ENCODE measurements at regions not wholly inside any gene's neighbourhood (a gene's known extent, or its start where the extent isn't known, plus 50 kb on each side); places are given as distances from the start of the nearest gene placed in this dataset.

DNA sequence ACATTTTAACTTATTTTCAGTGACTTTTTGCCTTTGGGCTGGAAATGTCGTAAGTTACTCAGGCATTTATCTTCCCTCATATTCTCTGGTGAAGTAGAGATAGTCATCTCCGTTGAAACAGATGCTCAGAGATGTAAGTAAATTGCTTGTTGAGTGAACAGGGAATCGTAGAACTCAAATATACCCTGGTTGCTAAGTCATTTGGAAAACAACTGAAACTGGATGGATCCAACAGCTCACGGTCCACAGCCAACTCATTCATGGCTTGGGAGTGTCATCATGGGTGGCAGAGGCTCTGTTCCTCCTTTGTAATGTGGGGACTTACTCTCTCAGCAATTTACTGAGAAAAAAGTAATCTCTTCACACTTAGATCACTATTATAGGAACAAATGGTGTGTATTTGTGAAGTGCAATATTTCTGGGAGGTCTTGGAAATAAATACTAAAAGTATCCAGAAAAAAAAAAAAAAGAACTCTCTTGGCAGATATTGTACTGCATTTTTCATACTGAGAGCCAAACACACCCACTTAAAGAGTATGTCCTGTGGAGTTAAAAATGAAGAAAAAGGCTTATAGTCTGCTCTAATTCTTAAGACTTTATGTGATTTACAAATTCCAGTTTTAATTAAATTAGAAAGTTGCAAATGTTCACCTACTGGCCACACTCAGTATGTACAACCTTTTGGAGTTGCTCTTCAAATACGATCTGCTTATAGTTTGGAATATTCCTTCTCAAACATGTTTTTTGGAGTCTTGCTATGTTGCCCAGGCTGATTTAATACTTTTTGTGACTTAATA lies 107.4 kb downstream of the LEPR start:
- peak; percentile 23; the same call in 1 of the 2 replicates for TF ChIP-seq CTCF (IDR thresholded peaks at IDR 0.05)

DNA sequence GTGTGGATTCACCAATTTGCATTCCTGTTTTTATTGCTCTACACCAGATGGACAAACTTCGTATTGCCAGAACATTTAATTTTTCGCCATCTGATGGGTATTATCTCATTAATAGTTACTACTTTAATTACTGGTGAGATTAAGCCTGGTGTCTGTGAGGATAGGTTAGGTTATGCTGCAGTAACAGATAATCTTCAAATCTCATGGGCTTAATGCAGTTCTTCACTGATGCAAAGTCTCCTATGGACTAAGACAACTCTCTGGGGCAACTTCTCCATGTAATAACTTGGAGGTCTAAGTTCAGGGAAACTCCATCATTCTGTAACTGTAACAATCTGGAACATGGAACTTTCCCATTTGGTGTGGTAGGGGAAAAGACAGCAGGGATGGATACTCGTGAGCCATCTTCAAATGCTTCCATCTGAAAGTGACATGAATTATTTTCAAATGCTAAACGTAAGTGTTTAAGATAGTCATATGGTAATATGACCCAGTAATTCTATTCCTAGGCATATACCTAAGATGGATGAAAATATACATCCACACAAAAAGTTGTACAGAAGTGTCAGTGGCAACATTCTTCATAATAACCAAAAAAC lies 111.6 kb downstream of the LEPR start:
- no peak for TF ChIP-seq CTCF (IDR thresholded peaks at IDR 0.05)

GRCh38 chr1:65535981-65536380 lies 115.5 kb downstream of the LEPR start:
- TF ChIP-seq CTCF (IDR thresholded peaks at IDR 0.05): no peak

GRCh38 chr1:65538086-65538485 lies 117.6 kb downstream of the LEPR start:
- TF ChIP-seq CTCF (IDR thresholded peaks at IDR 0.05): no peak

DNA sequence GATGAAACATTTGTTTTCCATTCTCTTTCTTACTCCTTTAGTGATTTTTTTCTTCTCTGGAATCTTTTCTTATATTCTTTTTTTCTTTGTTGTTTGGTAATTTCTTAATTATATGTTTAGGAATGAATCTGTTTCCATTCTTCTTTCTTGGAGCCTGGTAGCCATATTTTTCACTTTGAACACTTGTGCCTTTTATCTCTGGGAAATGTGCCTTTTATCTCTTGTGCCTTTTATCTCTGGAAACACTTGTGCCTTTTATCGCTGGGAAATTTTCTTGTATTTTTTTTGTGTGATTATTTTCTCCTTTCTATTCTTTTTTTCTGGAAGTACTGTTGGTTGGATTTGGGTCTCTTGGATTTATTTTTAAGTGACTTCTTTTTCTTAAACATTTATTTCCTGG lies 118.2 kb downstream of the LEPR start:
- TF ChIP-seq CTCF (IDR thresholded peaks at IDR 0.05): no peak

DNA sequence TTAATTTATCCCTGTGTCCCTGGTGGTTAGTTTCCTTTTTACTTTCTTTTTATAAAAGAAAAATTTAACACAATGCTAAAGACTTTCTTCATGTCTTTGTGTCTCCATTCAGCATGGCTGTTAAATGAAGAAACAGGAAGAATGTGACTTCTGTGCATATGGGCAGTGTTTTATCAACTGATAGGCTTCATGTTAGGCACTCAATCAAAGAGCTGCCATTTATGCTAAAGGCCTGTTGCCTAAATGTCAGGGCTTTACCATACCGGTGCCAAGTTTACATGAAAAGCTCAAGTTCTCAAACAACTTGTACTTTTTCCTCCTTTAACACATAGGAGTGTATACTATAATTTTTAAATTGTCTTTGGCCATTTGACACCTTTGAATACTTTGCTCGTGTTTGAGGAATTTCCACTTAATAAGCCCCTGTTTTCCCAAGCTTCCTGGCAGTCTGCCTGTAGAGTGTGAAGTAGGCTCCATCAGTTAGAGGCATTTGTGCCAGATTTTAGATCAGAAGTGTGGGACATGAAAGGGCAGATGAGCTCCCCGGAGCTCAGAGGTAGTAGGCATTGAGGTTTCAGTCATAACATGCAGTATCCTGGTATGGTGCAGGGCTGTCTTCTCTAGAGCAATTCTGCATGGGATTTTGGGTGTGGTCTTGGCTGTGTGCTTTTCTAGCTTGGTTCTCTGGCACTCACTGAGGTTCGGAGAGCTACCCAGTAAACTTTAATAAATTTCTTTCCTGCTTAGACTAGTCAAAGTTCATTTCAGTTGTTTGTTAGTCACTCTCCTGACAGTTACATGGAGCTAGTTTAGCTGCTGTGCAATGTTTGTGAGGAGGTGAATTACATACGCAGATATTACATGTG lies 119.0 kb downstream of the LEPR start:
- no peak for TF ChIP-seq CTCF (IDR thresholded peaks at IDR 0.05)

GRCh38 chr1:65541161-65541560 lies 120.7 kb downstream of the LEPR start:
- no peak for TF ChIP-seq CTCF (IDR thresholded peaks at IDR 0.05)

Measured in LNCAP (cell line).